ENCODE measurements at regions not wholly inside any gene's neighbourhood (a gene's known extent, or its start where the extent isn't known, plus 50 kb on each side); places are given as distances from the start of the nearest gene placed in this dataset.

DNA sequence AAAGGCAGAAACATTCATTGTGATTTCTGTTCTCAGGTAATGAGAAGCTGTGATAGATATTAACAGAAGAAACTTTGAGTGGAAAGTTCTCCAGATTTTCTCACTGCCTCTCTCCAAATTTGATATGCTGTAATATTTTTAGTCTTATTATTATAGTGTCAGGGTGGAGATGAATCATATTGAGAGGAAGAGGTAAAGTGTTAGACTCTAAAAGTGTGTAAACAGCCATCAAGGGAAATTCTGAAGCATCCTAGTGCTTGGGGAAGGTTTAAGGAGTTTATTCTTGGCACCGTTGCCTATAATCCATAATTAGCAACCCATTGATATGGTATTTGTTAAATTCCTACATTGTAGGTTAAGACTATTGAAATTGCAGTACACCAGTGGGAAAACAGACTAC is 104.7 kb upstream of the NABP1 start:
- no peaks in the 10 kb centered on the region for H3K27me3 ChIP-seq (ENCODE audit: control insufficient read depth in 3 of 3, insufficient read depth in 3 of 3, low read length in 2 of 3)
- DNase-seq (no peak), ATAC-seq (ENCODE audit: insufficient read depth, low FRiP score) (no peak)
- TF ChIP-seq, protein P1, sequence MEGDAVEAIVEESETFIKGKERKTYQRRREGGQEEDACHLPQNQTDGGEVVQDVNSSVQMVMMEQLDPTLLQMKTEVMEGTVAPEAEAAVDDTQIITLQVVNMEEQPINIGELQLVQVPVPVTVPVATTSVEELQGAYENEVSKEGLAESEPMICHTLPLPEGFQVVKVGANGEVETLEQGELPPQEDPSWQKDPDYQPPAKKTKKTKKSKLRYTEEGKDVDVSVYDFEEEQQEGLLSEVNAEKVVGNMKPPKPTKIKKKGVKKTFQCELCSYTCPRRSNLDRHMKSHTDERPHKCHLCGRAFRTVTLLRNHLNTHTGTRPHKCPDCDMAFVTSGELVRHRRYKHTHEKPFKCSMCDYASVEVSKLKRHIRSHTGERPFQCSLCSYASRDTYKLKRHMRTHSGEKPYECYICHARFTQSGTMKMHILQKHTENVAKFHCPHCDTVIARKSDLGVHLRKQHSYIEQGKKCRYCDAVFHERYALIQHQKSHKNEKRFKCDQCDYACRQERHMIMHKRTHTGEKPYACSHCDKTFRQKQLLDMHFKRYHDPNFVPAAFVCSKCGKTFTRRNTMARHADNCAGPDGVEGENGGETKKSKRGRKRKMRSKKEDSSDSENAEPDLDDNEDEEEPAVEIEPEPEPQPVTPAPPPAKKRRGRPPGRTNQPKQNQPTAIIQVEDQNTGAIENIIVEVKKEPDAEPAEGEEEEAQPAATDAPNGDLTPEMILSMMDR (IDR thresholded peaks at IDR 0.05; ENCODE audit: control extremely low read depth, extremely low read depth), result no peak
- H3K4me3 ChIP-seq, result no peak overlapping the region
- H3K4me1 ChIP-seq (ENCODE audit: control insufficient read depth in 5 of 5, insufficient read depth in 5 of 5, low read length in 5 of 5), result peaks cover 0 to 6% (median 0%) of the 10 kb centered on the region in 5 donors
- H3K36me3 ChIP-seq (ENCODE audit: control insufficient read depth in 4 of 4, insufficient read depth in 4 of 4, low read length in 4 of 4), result no peaks in the 10 kb centered on the region
- 82 to 98% methylated on average over 1 of the region's 1 CpG for WGBS, 2 donors
- H3K27ac ChIP-seq (ENCODE audit: low read depth in 1 of 2, low read length in 1 of 2), result no peak overlapping the region
- no peak overlapping the region for H3K9ac ChIP-seq (ENCODE audit: insufficient read depth in 1 of 2, low read length in 2 of 2)
- H3K9me3 ChIP-seq (ENCODE audit: control insufficient read depth in 4 of 4, insufficient read depth in 3 of 4, low read length in 3 of 4), result no peaks in the 10 kb centered on the region

DNA sequence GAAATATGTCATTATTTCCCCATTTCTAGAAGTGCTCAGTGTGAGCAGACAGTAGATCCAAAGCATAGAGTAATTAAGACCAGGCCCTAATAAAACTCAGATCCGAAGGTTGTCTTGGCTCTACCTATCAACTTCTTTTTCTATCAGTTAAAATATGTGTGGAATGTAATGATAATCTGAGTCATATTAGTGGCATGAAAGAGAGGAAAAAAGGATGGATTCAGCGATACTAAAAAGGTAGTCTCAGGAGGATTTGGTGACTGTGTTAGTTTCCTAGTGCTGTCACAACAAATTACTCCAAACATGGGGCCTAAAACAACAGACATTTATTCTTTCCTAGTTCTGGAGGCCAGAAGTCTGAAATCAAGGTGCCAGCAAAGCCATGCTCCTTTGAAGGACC is 103.7 kb upstream of the NABP1 start:
- 97 to 99% methylated on average over 2 of the region's 2 CpGs for WGBS, 2 donors
- no peak for DNase-seq
- ATAC-seq (ENCODE audit: insufficient read depth, low FRiP score), result no peak
- Histone ChIP-seq H3K27me3 (ENCODE audit: control insufficient read depth in 3 of 3, insufficient read depth in 3 of 3, low read length in 2 of 3) (no peaks in the 10 kb centered on the region), H3K4me1 (ENCODE audit: control insufficient read depth in 5 of 5, insufficient read depth in 5 of 5, low read length in 5 of 5) (peaks cover 0 to 6% (median 0%) of the 10 kb centered on the region in 5 donors), H3K9ac (ENCODE audit: insufficient read depth in 1 of 2, low read length in 2 of 2) (no peak overlapping the region), H3K9me3 (ENCODE audit: control insufficient read depth in 4 of 4, insufficient read depth in 3 of 4, low read length in 3 of 4) (no peaks in the 10 kb centered on the region), H3K27ac (ENCODE audit: low read depth in 1 of 2, low read length in 1 of 2) (no peak overlapping the region), H3K4me3 (no peak overlapping the region), H3K36me3 (ENCODE audit: control insufficient read depth in 4 of 4, insufficient read depth in 4 of 4, low read length in 4 of 4) (no peaks in the 10 kb centered on the region)
- TF ChIP-seq, protein P1 (IDR thresholded peaks at IDR 0.05; ENCODE audit: control extremely low read depth, extremely low read depth), result no peak

DNA sequence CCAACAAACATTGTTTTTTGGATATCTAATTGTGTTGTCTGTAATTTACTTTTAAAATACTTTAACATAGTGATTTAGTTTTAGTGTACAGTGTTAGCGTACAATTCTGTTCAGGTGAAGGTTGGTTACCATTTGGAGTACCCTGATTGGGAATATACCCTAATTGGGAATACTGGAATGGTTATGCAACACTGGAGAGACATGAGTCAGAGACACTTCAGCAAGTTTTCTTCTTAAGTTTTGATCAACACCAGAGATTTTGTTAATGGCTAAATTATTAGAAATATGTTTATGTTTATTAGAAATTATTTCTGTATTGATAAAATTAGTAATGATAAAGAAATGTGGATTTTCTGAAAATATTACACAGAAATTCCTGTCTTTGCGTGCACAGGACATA is 100.3 kb upstream of the NABP1 start:
- TF ChIP-seq, protein P1 (IDR thresholded peaks at IDR 0.05; ENCODE audit: control extremely low read depth, extremely low read depth), result no peak
- Histone ChIP-seq H3K9me3 (ENCODE audit: control insufficient read depth in 4 of 4, insufficient read depth in 3 of 4, low read length in 3 of 4) (no peaks in the 10 kb centered on the region), H3K36me3 (ENCODE audit: control insufficient read depth in 4 of 4, insufficient read depth in 4 of 4, low read length in 4 of 4) (no peaks in the 10 kb centered on the region), H3K27me3 (ENCODE audit: control insufficient read depth in 3 of 3, insufficient read depth in 3 of 3, low read length in 2 of 3) (no peaks in the 10 kb centered on the region), H3K9ac (ENCODE audit: insufficient read depth in 1 of 2, low read length in 2 of 2) (no peak overlapping the region), H3K4me3 (no peak overlapping the region), H3K27ac (ENCODE audit: low read depth in 1 of 2, low read length in 1 of 2) (no peak overlapping the region), H3K4me1 (ENCODE audit: control insufficient read depth in 5 of 5, insufficient read depth in 5 of 5, low read length in 5 of 5) (no peaks in the 10 kb centered on the region)
- WGBS, 2 donors, result 75 to 97% methylated on average over 2 of the region's 2 CpGs
- no peak for DNase-seq
- no peak for ATAC-seq (ENCODE audit: insufficient read depth, low FRiP score)

DNA sequence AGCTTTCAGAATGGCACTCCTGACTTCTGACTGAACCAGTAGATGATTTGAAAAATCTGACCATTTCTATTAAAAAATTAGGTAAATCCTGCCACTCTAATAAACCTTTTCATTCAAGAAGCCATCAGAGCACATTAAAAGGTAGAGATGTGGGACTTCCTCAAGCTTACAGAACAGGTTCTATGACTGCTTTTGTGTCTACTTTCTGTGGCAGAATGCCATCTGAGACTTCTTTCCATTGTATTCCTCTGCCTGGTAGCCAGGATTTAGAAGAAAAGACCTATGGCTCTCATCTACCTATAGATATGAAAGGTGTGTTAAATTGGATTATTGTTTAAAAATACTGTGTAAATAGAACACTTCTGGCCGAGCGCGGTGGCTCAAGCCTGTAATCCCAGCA is 99.9 kb upstream of the NABP1 start:
- DNase-seq (no peak), ATAC-seq (ENCODE audit: insufficient read depth, low FRiP score) (no peak)
- no peaks in the 10 kb centered on the region for H3K9me3 ChIP-seq (ENCODE audit: control insufficient read depth in 4 of 4, insufficient read depth in 3 of 4, low read length in 3 of 4)
- no peak overlapping the region for H3K27ac ChIP-seq (ENCODE audit: low read depth in 1 of 2, low read length in 1 of 2)
- no peaks in the 10 kb centered on the region for H3K4me1 ChIP-seq (ENCODE audit: control insufficient read depth in 5 of 5, insufficient read depth in 5 of 5, low read length in 5 of 5)
- no peaks in the 10 kb centered on the region for H3K27me3 ChIP-seq (ENCODE audit: control insufficient read depth in 3 of 3, insufficient read depth in 3 of 3, low read length in 2 of 3)
- TF ChIP-seq, protein P1 (IDR thresholded peaks at IDR 0.05; ENCODE audit: control extremely low read depth, extremely low read depth), result no peak
- 95 to 96% methylated on average over 3 of the region's 3 CpGs for WGBS, 2 donors
- H3K36me3 ChIP-seq (ENCODE audit: control insufficient read depth in 4 of 4, insufficient read depth in 4 of 4, low read length in 4 of 4), result no peaks in the 10 kb centered on the region
- no peak overlapping the region for H3K9ac ChIP-seq (ENCODE audit: insufficient read depth in 1 of 2, low read length in 2 of 2)
- H3K4me3 ChIP-seq, result no peak overlapping the region
